Right lobe of liver (tissue), 6 donors: ENCODE measurements at regions not wholly inside any gene's neighbourhood (a gene's known extent, or its start where the extent isn't known, plus 50 kb on each side); places are given as distances from the start of the nearest gene placed in this dataset.

ENCODE experiments used
- ATAC-seq, 4 donors: fragments of 200-7000 bp; cut with Tn5 transposase; one replicate each; pipeline ENCODE4 v1.9.1; 2020; ENCODE audit warnings: mild to moderate bottlenecking in 4 of 4, moderate library complexity in 4 of 4
- DNase-seq, 3 donors: peaks; one replicate each; pipeline ENCODE4 v3.0.0-alpha.2; 2020
- H3K27ac ChIP-seq, 3 donors: fragments of 200-600 bp; one replicate each; pipeline ENCODE4 v1.8.0; 2022
- H3K27me3 ChIP-seq, 2 donors: fragments of 200-600 bp; one replicate each; pipeline ENCODE4 v1.8.0; 2022
- H3K36me3 ChIP-seq, 4 donors: fragments of 200-600 bp; sonication (generic) in 1 of 4; one replicate each; pipeline versions ENCODE4 v1.5.1 to v1.8.0; 2017 to 2022; ENCODE audit warnings: control low read depth in 1 of 4
- H3K4me1 ChIP-seq, 4 donors: fragments of 200-600 bp; sonication (generic) in 1 of 4; one replicate each; pipeline versions ENCODE4 v1.5.1 to v1.8.0; 2017 to 2022; ENCODE audit warnings: control low read depth in 1 of 4
- H3K4me3 ChIP-seq, 3 donors: fragments of 200-600 bp; one replicate each; pipeline ENCODE4 v1.8.0; 2022
- H3K9me3 ChIP-seq, 4 donors: fragments of 200-600 bp; sonication (generic) in 1 of 4; one replicate each; pipeline versions ENCODE4 v1.5.1 to v1.8.0; 2017 to 2022; ENCODE audit warnings: control low read depth in 1 of 4
- POLR2A ChIP-seq: fragments of 450-650 bp; IDR thresholded peaks from one replicate; pipeline ENCODE4 v1.6.1; 2017; ENCODE audit warnings: antibody characterized with exemption, mild to moderate bottlenecking
- WGBS: methylation state at CpG from one replicate; pipeline ENCODE4 v1.1.6; 2018; ENCODE audit warnings: low coverage, low lambda C conversion rate; ENCODE audit not compliant: insufficient coverage; ENCODE audit errors: missing lambda C conversion rate; 5-methylcytosine and 5-hydroxymethylcytosine counted together
- intact Hi-C, 2 donors: fragments of 100-400 bp; cut with DNase I; formaldehyde crosslinking; loops; one replicate each; pipeline versions ENCODE4 v1.11.2 to v1.14.1; 2022
- TF ChIP-seq, protein P1 (sequence below), 4 donors: fragments of 200-600 bp in 3 of 4; fragments of 450-650 bp in 1 of 4; IDR thresholded peaks; one replicate each; pipeline versions ENCODE4 v1.5.1 to v1.8.0; 2016 to 2022; ENCODE audit warnings: antibody characterized with exemption in 4 of 4, mild to moderate bottlenecking in 2 of 4
- donor health status: DM: no; HTN: yes; CAD: no.
- donor health status: DM: no; HTN: no; CAD: no.
- donor health status: DM: no; HTN: no; CAD: no.
- donor health status: DM: no; HTN: yes; CAD: no.
- donor health status: DM: no; HTN: yes; CAD: no.

- 67% methylated on average over 1 of the region's 1 CpG for WGBS
- ATAC-seq (no peak), DNase-seq (no peak)
- Histone ChIP-seq H3K4me3 (no peak overlapping the region), H3K27me3 (no peaks in the 10 kb centered on the region), H3K36me3 (no peaks in the 10 kb centered on the region), H3K4me1 (no peaks in the 10 kb centered on the region), H3K27ac (no peak overlapping the region), H3K9me3 (no peaks in the 10 kb centered on the region)
- intact Hi-C loops = no loop called here
- TF ChIP-seq, protein P1, sequence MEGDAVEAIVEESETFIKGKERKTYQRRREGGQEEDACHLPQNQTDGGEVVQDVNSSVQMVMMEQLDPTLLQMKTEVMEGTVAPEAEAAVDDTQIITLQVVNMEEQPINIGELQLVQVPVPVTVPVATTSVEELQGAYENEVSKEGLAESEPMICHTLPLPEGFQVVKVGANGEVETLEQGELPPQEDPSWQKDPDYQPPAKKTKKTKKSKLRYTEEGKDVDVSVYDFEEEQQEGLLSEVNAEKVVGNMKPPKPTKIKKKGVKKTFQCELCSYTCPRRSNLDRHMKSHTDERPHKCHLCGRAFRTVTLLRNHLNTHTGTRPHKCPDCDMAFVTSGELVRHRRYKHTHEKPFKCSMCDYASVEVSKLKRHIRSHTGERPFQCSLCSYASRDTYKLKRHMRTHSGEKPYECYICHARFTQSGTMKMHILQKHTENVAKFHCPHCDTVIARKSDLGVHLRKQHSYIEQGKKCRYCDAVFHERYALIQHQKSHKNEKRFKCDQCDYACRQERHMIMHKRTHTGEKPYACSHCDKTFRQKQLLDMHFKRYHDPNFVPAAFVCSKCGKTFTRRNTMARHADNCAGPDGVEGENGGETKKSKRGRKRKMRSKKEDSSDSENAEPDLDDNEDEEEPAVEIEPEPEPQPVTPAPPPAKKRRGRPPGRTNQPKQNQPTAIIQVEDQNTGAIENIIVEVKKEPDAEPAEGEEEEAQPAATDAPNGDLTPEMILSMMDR (IDR thresholded peaks at IDR 0.05) = no peak
- no peak for TF ChIP-seq POLR2A
Measured at GRCh38 chr11:105344938-105345337, 205.4 kb upstream of the CARD18 start.

DNA sequence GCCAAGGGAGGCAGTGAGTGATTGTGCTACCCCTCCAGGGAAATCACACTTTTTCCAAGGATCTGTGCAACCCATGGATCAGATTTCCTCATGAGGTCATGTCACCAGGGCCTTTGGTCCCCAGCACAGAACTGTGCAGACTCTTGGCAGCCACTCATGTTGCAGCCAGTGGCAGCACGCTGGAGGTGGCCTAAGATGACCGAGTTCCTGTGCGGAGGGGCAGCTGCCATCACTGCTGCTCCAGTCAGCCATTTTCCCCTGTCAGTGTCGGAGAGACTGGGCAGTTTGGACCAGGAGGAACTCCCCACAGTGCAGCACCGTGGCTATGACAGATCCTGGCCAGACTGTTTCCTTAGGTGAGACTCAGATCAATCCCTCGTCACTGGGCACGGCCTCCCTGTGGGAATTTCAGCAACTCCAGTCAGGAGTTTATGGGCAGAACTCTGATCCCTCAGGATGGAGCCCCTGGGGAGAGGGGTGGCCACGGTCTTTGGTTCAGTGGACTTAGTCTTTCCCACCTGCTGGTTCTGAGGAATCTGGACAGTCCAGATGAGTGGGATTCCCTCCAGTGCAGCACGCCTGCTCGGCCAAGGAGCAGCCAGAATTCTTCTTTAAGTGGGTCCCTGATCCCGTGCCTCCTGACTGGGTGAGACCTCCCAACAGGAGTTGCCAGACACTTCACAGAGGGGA lies 194.6 kb upstream of the CARD18 start:
- no peaks in the 10 kb centered on the region for H3K9me3 ChIP-seq
- intact Hi-C loops = no loop called here
- no peak overlapping the region for H3K4me3 ChIP-seq
- peak in 1 of 4 donors; percentile 21 for ATAC-seq
- H3K27me3 ChIP-seq = no peaks in the 10 kb centered on the region
- DNase-seq = no peak
- no peak for TF ChIP-seq POLR2A
- TF ChIP-seq, protein P1 (IDR thresholded peaks at IDR 0.05) = no peak
- no peaks in the 10 kb centered on the region for H3K4me1 ChIP-seq
- H3K27ac ChIP-seq = no peak overlapping the region
- no peaks in the 10 kb centered on the region for H3K36me3 ChIP-seq
- 54% methylated on average over 4 of the region's 11 CpGs for WGBS

- no peak for ATAC-seq
- no peak for DNase-seq
- Histone ChIP-seq H3K36me3 (no peaks in the 10 kb centered on the region), H3K27me3 (no peaks in the 10 kb centered on the region), H3K4me3 (no peak overlapping the region), H3K9me3 (no peaks in the 10 kb centered on the region), H3K4me1 (no peaks in the 10 kb centered on the region), H3K27ac (no peak overlapping the region)
- intact Hi-C loops = no loop called here
- no peak for TF ChIP-seq POLR2A
- TF ChIP-seq, protein P1 (IDR thresholded peaks at IDR 0.05) = no peak
- 44% methylated on average over 3 of the region's 3 CpGs for WGBS
Measured at GRCh38 chr11:105333153-105333552, 193.6 kb upstream of the CARD18 start.

DNA sequence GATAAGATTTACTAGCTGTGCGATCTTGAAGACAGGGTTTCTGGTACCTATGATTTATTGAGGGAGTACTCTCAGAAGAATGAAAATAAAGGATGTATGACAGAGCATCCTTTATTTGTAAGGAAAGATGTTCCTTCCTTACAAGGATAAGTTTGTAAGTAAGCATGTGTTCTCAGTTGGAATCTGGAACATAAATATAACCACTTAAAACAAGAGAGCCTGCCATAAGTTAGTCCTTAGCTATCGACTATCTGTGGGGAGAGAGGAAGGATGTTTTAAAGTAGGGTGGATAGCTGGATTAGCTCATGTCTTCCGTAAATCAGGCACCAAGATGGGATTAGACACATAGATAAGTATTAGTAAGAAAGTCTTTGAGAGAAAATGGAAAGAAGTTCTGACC lies 192.6 kb upstream of the CARD18 start:
- no peaks in the 10 kb centered on the region for H3K9me3 ChIP-seq
- intact Hi-C loops = no loop called here
- ATAC-seq (no peak), DNase-seq (no peak)
- TF ChIP-seq, protein P1 (IDR thresholded peaks at IDR 0.05) = no peak
- no peak for TF ChIP-seq POLR2A
- H3K36me3 ChIP-seq = no peaks in the 10 kb centered on the region
- no peaks in the 10 kb centered on the region for H3K27me3 ChIP-seq
- WGBS = 64% methylated on average over 3 of the region's 3 CpGs
- no peaks in the 10 kb centered on the region for H3K4me1 ChIP-seq
- no peak overlapping the region for H3K4me3 ChIP-seq
- no peak overlapping the region for H3K27ac ChIP-seq

DNA sequence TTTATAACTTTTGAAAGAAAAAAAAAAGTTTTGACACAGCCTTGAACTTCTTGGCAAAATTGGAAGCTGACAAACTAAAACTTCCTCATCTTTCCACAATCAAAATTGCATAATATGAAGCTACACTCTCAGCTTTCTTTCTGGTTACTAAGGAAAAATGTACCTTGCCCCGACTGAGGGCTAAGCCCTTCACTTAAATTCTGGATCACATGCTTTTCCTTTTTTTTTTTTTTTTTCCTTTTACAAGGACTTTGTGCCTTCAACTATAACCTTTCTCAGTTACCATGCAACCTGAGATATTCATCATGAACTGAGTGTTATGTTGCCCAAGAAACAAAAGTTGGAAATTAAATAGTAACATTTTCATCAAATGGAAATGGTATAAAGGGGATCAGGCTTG lies 188.5 kb upstream of the CARD18 start:
- no peak overlapping the region for H3K4me3 ChIP-seq
- H3K27me3 ChIP-seq = no peaks in the 10 kb centered on the region
- intact Hi-C loops = no loop called here
- WGBS = 32% methylated on average over 1 of the region's 1 CpG
- no peaks in the 10 kb centered on the region for H3K36me3 ChIP-seq
- ATAC-seq (no peak), DNase-seq (no peak)
- H3K4me1 ChIP-seq = no peaks in the 10 kb centered on the region
- TF ChIP-seq, protein P1 (IDR thresholded peaks at IDR 0.05) = no peak
- no peaks in the 10 kb centered on the region for H3K9me3 ChIP-seq
- H3K27ac ChIP-seq = no peak overlapping the region
